HG02642 (cell line): ENCODE measurements at regions not wholly inside any gene's neighbourhood (a gene's known extent, or its start where the extent isn't known, plus 50 kb on each side); places are given as distances from the start of the nearest gene placed in this dataset.
"Not testable (repeated sequence)": the region's sequence is repeated elsewhere in the genome, so short reads cannot be mapped to it uniquely, and the experiment has no call there.

Experiments
- ATAC-seq: cut with Tn5 transposase; IDR thresholded peaks from one replicate; pipeline ENCODE4 v1.9.1; 2021; ENCODE audit warnings: mild to moderate bottlenecking; ENCODE audit not compliant: unreplicated experiment, poor library complexity

DNA sequence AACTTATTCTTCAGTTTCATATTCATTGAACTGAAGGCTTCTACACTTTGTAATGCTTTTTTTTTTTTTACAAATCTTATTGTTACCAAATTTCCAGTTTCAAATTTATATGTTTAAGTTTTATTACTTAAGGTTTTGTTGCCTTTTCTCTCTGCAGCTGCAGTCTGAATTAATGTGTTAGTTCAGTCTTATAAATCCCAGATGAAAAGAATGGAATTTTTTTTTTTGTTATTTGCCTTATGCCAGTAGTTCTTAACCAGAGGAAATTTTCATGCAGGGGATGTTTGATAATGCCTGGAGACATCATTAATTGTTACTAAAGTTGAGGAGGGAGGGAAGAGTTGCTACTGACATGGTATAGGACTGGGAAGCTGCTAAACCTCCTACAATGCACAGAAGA lies 367.9 kb upstream of the SPRY2 start:
- ATAC-seq = no peak

DNA sequence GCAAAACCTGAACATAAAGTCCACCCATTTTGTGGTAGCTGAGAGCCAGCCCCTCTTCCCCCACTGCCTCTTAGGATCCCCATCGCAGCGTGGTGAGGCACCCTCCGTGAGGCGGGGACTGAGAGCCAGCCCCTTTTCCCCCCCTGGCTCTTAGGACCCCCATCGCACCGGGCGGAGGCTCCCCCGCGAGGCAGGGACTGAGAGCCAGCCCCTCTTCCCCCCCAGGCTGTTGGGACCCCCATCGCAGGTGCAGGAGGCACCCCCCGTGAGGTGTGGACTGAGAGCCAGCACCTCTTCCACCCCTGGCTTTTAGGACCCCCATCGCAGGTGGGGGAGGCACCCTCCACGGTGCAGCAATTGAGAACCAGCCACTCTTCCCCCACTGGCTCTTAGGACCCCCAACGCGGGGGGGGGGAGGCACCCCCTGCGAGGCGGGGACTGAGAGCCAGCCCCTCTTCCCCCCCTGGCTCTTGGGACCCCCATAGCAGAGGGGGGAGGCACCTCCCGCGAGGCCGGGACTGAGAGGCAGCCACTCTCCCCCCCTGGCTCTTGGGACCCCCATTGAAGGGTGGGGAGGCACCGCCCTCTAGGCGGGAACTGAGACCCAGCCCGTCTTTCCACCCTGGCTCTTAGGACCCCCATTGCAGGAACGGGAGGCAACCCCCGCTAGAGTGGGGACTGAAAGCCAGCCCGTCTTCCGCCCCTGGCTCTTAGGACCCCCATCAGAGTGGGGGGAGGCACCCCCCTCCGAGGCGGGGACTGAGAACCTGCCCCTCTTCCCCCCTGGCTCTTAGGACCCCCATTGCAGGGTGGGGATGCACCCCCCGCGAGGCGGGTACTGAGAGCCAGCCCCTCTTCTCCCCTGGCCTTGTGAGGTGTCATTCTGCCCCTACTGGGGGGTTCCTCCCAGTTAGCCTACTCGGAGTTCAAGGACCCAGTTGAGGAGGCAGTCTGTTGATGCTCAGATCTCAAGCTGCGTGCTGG lies 366.4 kb upstream of the SPRY2 start:
- no peak for ATAC-seq

DNA sequence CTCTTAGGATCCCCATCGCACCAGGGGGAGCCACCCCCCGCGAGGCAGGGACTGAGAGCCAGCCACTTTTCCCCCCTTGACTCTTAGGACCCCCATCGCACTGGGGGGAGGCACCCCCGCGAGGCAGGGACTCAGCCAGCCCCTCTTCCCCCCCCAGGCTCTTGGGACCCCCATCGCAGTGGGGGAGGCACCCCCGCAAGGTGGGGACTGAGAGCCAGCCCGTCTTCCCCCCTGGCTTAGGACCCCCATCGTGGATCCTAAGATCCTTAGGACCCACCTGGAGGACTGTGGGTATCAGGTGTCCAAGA lies 365.2 kb upstream of the SPRY2 start:
- ATAC-seq = no peak

DNA sequence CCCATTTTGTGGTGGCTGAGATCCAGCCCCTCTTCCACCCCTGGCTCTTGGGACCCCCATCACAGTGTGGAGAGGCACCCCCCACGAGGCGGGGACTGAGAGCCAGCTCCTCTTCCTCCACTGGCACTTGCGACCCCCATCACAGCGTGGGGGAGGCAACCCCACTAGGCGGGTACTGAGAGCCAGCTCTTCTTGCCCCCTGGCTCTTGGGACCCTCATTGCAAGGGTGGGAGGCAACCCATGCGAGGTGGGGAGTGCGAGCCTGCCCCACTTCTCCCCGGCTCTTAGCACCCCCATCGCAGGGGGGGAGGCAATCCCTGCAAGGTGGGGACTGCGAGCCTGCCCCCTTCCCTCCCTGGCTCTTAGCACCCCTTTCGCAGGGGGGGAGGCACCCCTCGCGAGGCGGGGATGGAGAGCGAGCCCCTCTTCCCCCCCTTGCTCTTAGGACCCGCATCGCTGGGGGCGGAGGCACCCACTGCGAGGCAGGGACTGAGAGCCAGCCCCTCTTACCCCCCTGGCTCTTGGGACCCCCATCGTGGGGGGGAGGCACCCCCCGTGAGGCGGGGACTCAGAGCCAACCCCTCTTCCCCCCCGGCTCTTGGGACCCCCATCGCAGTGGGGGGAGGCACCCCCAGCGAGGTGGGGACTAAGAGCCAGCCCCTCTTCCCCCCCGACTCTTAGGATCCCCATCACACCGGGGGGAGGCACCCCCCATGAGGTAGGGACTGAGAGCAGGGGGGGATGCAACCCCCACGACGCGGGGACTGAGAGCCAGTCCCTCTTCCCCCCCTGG lies 364.6 kb upstream of the SPRY2 start:
- ATAC-seq = no peak

DNA sequence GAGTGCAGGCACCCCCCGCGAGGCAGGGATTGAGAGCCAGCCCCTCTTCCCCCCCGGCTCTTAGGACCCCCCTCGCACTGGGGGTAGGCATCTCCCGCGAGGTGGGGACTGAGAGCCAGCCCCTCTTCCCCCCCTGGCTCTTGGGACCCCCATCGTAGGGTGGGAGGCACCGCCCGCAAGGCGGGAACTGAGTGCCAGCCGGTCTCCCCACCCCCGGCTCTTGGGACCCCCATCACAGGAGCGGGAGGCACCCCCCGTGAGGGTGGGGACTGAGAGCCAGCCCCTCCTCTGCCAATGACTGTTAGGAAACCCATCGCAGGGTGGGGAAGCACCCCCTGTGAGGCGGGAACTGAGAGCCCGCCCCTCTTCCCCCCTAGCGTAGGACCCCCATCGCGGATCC lies 363.4 kb upstream of the SPRY2 start:
- no peak for ATAC-seq

DNA sequence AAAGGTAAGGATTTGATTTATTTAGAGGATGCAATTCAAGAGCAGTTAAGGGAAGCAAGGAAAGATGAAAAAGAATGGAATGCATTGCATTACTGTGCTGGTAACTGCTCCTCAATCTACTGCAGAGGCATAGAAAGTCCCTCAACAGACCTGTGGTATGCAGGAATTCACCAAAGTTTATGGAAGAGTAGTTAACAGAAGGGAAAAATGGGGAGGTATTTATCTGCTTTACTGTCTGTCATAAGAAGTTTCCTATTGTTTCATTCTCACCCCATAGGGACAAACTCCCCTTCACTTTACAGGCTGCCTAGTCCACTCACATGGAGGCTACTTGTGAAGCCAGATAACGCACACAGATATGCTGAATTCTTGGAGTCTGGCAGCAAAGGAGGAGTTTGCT lies 354.9 kb upstream of the SPRY2 start:
- no peak for ATAC-seq

DNA sequence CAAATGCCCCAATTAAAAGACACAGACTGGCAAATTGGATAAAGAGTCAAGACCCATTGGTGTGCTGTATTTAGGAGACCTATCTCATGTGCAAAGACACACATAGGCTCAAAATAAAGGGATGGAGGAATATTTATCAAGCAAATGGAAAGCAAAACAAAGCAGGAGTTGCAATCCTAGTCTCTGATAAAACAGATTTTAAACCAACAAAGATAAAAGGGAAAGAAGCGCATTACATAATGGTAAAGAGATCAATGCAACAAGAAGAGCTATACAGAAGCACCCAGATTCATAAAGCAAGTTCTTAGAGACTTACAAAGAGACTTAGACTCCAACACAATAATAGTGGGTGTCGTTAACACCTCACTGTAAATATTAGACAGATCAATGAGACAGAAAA lies 350.9 kb upstream of the SPRY2 start:
- not testable (repeated sequence) for ATAC-seq

DNA sequence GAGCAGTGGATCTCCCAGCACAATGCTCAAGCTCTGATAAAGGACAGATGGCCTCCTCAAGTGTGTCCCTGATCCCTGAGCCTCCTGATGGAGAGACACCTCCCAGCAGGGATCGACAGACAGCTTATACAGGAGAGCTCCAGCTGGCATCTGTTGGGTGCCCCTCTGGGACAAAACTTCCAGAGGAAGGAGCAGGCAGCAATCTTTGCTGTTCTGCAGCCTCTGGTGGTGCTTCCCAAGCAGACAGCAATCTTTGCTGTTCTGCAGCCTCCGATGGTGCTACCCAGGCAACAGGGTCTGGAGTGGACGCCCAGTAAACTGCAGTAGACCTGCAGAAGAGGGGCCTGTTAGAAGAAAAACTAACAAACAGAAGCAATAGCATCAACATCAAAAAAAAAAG lies 349.3 kb upstream of the SPRY2 start:
- no peak for ATAC-seq

DNA sequence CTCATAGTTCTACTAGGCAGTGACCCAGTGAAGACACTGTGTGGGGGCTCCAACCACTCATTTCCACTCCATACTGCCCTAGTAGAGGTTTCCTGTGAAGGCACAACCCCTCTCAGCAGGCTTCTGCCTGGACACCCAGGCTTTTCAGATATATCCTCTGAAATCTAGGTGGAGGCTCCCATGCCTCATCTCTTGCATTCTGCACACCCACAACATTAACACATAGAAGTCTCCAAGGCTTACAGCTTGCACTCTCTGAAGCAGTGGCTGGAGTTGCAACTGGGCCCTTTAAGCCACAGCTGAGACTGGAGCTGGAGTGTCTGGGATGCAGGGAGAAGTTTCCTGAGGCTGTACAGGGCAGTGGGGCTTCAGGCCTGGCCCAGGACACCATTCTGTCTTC lies 347.7 kb upstream of the SPRY2 start:
- no peak for ATAC-seq

DNA sequence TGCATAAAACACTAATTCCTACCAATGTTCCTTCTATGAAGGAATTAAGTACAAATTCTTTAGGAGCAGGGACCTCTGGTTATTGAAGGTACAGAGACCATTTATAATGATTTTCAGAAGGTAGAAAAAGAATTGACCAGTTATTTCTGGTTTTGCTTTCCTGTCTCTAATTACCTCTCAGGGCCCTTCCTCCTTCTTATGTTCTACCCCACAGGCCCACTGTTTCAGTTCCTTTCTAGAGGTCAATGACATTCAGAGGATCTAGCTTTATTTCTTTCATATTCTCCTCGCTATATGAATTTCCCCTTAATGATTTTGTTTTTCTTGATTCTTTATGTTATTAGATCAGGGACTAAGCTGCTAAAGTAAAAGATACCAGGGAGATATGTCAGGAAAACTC lies 345.0 kb upstream of the SPRY2 start:
- no peak for ATAC-seq

DNA sequence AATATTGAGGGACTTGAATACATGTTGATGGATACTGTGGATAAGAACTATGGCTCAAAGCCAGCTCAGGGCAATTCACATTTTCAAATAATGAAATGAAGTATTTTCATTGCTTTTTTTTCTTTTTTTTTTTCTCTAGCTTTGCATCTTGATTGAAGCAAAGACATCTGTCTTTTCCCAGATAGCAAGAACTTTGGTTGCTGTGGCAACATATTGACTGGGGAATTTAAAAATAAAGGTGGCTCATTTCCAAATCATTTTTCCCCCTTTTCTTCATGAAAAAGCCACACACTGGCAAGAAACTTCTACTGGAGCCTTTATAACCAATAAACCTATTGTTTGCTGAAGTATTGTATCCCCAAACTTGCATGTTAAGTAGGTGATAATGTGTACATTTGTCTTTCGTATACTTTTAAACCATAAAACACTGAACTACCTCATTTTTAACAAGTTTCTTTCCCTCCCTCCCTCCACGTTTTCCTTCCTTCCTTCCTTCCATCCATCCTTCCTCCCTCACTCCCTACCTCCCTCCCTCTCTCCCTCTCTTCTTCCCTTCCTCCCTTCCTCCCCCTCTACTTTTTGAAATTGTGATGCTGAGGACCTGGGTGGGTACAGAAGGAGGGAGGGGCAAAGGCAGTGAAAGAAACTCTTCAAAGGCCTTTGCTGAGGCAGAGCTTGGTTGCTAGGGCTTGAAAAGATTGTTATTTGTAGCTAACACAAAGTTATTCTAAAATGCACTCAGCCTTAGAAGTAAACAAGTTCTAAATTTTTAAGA lies 343.5 kb upstream of the SPRY2 start:
- ATAC-seq = no peak

DNA sequence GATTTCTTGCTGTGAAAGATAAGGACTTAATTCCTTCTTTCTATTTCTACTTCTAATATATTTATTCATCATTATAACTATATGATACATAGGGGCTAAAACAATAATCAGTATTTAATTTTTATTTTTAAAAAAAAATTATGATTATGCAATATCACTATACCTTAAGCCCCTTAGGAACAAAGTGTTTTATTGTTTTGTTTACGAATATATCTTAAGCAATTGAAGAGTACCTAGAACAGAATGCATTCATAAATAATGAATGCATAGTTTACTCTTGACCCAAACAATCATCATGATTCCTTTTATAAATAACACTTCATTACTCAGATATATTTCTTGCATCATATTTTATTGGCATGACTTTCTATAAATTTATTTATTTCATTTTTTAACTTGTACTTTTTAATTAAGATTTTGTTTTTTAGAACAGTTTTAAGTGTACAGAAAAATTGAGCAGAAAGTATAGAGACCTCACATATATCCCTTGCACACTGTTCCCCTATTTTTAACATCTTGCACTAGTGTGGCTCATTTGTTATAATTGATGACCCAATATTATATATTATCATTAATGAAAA lies 339.9 kb upstream of the SPRY2 start:
- no peak for ATAC-seq

DNA sequence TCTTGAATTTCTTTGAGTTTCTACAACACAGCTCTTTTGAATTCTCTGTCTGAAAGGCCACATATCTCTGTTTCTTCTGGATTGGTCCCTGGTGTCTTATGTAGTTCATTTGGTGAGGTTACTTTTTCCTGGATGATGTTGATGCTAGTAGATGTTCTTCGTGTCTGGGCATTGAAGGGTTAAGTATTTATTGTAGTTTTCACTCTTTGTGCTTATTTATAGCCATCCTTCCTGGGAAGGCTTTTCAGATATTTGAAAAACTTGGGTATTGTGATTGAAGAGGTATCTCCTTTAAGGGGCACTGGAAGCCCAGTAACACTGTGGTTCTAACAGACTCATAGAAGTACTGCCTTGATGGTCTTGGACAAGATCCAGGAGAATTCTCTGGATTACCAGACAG lies 338.5 kb upstream of the SPRY2 start:
- no peak for ATAC-seq

DNA sequence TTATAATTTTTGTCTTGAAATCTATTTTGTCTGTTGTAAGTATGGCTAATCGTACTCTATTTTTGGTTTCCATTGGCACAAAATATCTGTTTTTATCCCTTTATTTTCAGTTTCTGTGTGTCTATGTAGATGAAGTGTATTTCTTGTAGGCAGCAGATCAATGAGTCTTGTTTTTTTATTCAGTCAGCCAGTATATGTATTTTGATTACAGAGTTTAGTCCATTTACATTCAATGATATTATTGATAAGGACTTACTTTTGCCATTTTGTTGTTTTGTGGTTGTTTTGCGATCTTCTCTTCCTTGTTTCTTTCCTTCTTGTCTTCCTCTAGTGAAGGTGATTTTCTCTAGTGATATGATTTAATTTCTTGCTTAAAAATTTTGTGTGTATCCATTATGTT lies 336.3 kb upstream of the SPRY2 start:
- ATAC-seq = no peak

DNA sequence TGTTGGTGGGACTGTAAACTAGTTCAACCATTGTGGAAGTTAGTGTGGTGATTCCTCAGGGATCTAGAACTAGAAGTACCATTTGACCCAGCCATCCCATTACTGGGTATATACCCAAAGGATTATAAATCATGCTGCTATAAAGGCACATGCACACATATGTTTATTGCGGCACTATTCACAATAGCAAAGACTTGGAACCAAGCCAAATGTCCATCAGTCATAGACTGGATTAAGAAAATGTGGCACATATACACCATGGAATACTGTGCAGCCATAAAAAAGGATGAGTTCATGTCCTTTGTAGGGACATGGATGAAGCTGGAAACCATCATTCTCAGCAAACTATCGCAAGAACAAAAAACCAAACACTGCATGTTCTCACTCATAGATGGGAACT lies 334.5 kb upstream of the SPRY2 start:
- ATAC-seq = not testable (repeated sequence)

DNA sequence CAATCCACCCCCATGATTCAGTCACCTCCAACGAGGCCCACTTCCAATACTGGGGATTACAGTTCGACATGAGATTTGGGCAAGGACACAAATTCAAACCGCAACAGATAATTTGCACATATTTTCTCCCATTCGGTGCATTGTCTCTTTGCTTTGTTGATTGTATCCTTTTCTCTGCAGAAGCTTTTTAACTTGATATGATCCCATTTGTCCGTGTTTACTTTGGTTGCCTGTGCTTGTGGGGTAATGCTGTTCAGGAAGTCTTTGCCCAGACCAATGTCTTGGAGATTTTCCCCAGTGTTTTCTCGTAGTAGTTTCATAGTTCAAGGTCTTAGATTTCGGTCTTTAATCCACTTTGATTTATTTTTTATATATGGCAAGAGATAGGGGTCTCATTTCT lies 330.8 kb upstream of the SPRY2 start:
- no peak for ATAC-seq

DNA sequence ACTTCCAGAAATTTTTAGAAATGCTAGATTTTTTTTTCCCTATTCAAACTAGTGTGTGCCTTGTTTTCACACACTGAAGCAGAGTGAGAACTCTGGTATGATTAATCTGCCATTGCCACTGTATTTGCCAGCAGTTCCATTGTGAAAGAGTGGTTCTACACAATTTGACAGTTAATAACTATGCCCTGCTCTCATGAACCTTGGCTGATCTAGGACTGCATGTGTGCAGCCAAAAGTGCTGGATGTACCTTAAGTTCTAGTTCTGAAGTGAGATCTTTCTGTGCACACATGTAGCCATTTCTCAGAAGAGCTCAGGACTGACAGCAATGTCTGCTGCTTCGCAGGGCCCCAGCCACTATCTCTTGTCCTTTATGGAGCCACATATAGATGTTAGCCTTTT lies 328.2 kb upstream of the SPRY2 start:
- ATAC-seq = no peak

DNA sequence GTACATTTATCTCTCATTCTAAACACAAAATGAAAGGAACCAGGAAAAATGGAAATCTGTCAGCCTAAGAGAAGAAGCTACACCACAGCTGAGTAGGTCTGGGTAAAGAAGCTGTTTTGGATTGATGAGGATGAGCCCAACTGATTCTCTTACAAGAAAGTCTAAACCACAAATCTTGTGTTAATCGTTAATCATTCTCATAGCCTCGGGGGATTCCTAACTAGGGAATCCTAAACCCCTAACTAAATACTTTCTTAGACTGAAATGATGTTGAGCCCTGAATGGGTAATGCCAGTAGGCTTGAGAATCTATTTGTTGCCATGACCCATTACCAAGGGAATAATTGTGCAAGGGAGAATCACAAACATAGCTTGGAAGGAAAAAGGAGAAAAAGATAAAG lies 327.5 kb upstream of the SPRY2 start:
- no peak for ATAC-seq

DNA sequence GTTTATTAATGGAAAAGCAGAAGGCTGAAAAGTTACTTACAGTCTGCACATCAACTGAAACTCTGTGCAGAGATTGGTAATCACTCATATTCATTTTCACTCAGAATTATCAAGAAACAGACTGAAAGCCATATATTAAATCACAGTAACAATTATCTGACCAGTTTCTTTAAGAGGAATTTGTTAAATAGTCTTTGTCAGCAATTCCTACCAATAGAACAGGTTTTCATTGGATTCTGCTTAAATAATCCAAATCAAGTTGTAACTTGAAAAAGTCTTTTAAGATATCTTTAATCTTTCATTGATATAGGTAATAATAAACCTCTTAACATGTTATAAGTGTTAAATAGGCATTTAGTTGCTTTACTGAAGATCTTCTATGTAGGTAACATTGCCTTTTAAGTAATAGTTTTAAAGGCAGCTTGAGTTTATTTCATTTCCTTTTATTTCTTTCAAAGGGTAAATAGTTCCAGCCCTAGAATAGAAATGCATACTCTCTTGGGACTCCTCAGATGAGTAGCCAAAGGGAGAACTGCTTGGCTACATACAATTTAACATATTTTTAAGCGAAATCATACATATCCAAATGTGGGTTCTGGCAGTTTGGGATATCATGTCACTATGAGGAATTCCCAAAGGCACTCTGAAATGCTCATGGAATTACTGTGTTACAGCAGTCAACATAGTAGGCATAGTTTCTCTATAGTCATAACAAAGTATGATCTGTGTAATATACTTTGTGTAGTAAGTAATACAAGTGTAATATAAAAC lies 326.0 kb upstream of the SPRY2 start:
- no peak for ATAC-seq

DNA sequence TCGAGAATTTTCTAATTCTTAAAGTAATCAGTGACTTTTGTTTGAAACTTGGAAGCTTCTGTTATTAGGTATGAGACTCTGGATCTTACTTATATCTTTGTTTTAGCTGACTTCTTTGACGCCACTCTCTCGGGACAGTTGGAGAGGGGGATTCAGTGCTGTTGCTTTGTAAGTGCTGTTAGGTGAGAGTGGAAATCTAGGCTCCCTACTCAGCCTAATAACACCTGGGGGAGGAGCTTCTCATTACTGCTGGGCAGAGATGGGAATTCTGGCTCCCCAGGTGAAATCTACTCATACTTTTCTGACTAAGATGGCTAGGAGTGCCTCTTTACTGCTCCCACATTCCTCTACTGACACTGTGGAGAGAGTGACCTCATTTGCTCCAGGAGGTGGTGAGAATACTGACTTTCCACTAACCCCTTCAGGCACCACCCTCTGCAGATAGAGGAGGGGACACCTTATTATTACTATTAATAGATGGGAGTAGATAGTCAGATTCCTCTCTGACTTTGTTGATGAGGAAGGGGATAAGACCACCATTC lies 324.9 kb upstream of the SPRY2 start:
- no peak for ATAC-seq
